ENCODE measurements at regions not wholly inside any gene's neighbourhood (a gene's known extent, or its start where the extent isn't known, plus 50 kb on each side); places are given as distances from the start of the nearest gene placed in this dataset.

DNA sequence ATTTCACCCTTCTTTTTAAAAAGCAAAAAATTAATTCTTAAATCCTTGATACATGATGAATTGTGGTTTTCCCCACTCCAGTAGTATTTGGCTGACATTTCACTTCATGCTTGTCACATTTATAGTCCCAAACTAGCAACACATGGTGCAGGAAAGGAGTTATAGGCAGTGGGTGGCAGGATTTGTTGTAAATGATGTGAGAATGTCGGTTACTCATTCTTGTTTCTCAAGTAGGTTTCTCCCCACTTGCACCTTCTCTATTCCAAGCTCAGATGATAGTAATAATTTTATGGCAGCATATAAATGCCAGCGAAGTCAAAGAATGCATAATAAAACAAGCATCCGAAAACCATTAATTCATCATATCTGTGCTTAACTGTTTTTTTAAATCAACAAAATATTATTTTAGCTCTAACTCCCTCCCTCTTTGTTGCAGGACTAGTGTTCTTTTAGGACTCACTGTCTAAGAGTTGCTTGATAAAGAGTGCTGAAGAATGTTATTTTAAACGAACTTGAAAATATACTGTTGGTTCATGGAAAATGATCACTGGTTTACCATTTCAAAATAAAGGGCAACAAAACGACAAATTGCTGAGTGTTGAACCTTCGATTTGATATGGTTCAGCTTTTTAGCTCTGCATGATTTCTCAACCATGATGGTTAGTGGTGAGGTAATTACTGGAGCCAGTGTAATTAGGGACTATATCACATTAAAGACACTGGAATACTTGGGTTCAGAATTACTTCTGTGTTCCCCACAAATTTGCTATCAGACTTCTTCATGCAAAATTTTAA is 88.1 kb upstream of the ADAMTSL1 start:
- no peak overlapping the region for H3K4me3 ChIP-seq (replicated peaks; ENCODE audit: low read depth, low read length)
- DNase-seq (ENCODE audit: extremely low read depth, low read depth): no peak
- TF ChIP-seq, protein P1, sequence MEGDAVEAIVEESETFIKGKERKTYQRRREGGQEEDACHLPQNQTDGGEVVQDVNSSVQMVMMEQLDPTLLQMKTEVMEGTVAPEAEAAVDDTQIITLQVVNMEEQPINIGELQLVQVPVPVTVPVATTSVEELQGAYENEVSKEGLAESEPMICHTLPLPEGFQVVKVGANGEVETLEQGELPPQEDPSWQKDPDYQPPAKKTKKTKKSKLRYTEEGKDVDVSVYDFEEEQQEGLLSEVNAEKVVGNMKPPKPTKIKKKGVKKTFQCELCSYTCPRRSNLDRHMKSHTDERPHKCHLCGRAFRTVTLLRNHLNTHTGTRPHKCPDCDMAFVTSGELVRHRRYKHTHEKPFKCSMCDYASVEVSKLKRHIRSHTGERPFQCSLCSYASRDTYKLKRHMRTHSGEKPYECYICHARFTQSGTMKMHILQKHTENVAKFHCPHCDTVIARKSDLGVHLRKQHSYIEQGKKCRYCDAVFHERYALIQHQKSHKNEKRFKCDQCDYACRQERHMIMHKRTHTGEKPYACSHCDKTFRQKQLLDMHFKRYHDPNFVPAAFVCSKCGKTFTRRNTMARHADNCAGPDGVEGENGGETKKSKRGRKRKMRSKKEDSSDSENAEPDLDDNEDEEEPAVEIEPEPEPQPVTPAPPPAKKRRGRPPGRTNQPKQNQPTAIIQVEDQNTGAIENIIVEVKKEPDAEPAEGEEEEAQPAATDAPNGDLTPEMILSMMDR (IDR thresholded peaks at IDR 0.05; ENCODE audit: low read depth, low read length, missing control alignments): no peak

DNA sequence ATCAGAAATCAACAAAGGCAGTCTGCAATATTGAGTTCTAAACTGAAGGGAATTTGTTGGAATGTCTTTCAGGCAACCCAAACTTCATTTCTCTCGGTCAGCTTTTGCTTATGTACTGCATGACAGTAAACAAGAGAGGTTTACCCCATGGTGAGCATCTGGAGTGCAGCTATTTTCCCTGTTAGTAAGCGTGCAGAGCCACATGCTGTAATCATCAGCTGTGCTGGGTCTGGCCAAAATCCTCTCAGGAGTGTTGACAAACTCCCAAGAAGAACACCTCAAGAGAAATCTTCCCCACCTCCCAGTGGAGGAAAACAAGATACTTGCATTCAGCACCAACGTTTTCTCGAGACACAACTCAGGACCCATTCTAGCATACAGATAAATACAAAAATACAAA is 83.6 kb upstream of the ADAMTSL1 start:
- DNase-seq (ENCODE audit: extremely low read depth, low read depth): peak; percentile 58
- no peak overlapping the region for H3K4me3 ChIP-seq (replicated peaks; ENCODE audit: low read depth, low read length)
- TF ChIP-seq, protein P1 (IDR thresholded peaks at IDR 0.05; ENCODE audit: low read depth, low read length, missing control alignments): no peak

DNA sequence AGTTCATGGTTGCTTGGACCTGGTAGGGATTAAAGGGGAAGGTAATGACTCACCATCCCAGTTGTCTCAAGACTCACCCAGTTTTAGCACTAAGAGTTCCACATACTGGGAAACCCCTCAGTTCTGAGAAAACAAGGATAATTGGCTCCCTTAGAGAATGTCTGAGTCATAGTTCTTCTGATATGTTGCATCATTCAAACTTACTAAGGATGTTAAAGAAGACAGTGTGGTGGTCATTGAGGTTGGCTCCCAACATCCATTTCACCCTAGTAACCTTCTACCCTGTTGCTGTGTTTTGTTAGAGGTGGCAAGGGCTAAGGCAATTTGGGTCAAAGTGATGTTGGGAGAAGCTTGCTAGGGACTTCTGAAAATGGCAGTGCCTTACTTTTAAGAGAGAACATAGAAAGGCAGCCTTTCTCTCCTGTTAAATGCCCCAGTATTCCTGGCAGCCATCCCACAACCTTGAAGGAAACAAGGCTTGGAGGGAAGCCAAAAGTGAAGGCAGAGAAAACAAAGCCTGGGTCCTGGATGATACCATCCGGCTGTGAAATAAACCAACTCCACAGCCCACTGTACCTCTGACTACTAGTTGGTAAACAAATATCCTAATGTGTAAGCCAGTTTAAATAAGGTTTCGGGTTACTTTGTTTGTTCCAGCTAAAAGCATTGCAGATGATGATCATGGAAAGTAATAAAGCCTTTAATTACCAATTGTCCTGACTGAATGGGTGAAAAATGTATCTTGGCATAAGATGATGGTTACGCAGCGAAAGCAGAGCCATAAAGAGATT is 80.4 kb upstream of the ADAMTSL1 start:
- TF ChIP-seq, protein P1 (IDR thresholded peaks at IDR 0.05; ENCODE audit: low read depth, low read length, missing control alignments): no peak
- no peak overlapping the region for H3K4me3 ChIP-seq (replicated peaks; ENCODE audit: low read depth, low read length)
- DNase-seq (ENCODE audit: extremely low read depth, low read depth): peak; percentile 87

DNA sequence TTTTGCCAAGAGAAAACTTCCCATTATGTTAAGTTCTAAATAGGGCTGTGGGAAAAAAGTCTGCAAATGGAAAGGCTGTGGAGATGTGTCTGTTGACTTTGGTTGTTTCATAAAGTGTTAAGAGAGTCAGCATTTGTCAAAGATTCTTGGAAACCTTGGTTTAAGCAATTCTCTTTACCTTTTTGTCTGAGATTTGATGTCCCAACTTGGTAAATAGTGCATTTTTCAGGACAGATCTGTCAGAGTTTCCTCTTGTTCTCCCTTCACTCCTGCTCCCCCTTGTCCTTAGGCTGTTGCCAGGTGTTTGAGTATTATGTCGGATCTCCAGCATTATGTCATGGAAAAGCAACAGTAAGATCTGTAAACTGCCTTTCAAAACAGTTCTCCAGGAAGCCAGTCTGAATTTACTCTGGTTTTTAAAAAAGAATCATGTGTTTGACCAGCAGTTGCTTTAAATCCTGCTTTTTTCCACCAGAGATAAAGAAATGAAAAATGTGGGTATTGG is 79.1 kb upstream of the ADAMTSL1 start:
- H3K4me3 ChIP-seq (replicated peaks; ENCODE audit: low read depth, low read length): no peak overlapping the region
- no peak for DNase-seq (ENCODE audit: extremely low read depth, low read depth)
- TF ChIP-seq, protein P1 (IDR thresholded peaks at IDR 0.05; ENCODE audit: low read depth, low read length, missing control alignments): no peak

DNA sequence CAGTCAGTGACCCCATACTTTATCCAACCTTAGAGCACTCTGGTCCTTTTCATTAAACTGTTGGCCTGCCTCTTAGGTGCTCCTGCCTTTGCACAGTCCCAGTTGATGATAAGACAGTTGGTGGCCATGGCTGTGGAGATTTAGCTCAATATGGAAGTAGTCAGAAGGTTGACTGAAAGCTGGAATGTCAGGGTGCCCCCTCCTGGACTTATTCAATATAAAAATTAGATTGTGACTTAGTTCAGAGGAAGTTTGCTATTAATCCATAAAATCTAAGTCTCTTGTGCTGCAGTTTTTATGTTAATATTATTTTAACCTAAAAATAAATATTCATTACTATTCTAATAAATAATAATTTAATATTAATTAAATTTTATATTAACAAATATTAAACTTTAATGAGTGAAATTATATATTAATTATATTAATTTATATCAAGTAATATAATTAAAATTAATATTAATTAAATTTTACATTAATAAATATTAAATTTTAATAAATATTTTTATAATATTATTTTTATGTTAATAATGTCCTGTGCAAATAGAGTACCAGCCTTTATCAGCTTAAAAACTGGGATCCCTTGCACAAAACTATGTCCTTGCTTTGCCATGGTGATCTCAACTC is 77.7 kb upstream of the ADAMTSL1 start:
- TF ChIP-seq, protein P1 (IDR thresholded peaks at IDR 0.05; ENCODE audit: low read depth, low read length, missing control alignments): peak; percentile 17

DNA sequence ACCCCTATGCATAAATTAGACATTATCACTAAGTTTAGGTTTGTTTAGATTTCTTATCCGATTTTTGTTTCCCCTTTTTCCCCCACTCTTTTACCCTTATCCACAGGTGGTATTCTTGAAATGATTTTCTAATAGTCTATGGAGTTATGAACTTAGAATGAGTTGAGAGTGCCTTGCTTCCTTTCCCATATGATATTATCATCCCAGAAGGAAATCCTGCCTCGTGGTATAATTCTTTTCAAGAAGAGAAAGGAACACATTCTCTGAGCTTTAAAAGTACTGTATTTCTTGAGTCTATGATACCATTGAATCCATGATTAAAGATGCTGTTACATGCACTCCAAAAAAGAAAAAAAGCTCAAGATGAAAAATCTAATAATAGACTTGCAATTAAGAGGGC is 76.9 kb upstream of the ADAMTSL1 start:
- no peak for DNase-seq (ENCODE audit: extremely low read depth, low read depth)
- H3K4me3 ChIP-seq (replicated peaks; ENCODE audit: low read depth, low read length): no peak overlapping the region
- TF ChIP-seq, protein P1 (IDR thresholded peaks at IDR 0.05; ENCODE audit: low read depth, low read length, missing control alignments): no peak

More for the DNA sequence above, 77.7 kb upstream of the ADAMTSL1 start:
- no peak for DNase-seq (ENCODE audit: extremely low read depth, low read depth)
- H3K4me3 ChIP-seq (replicated peaks; ENCODE audit: low read depth, low read length): no peak overlapping the region

All from HFF-Myc (cell line).